PC-9 (cell line): ENCODE measurements at regions not wholly inside any gene's neighbourhood (a gene's known extent, or its start where the extent isn't known, plus 50 kb on each side); places are given as distances from the start of the nearest gene placed in this dataset.

Source experiments
- BruUV-seq: library from RNA; stranded (reverse); fragments of 400-500 nt; replicated peaks from 2 replicates; lab custom pipeline; 2021; lab: Mats Ljungman, UMichigan
- CTCF ChIA-PET: fragments of 300-600 bp; sonication (Branson Sonifier 250); formaldehyde crosslinking; loops from one replicate; lab custom pipeline; 2022; ENCODE audit warnings: antibody characterized with exemption; lab: Charles Lee
- POLR2A ChIA-PET: fragments of 300-600 bp; sonication (Branson Sonifier 250); formaldehyde crosslinking; loops from one replicate; lab custom pipeline; 2022; ENCODE audit warnings: antibody characterized with exemption; ENCODE audit not compliant: unreplicated experiment; lab: Charles Lee
- DNase-seq, 2 experiments: peaks; one replicate each; pipeline versions ENCODE4 v3.0.0 to v3.0.0-alpha.2; 2015 to 2022; ENCODE audit warnings: mixed read lengths in 1 of 2
- H2AFZ ChIP-seq: fragments of 200-600 bp; sonication (generic); 2 replicates; pipeline ENCODE4 v1.8.1; 2017; ENCODE audit warnings: antibody characterized with exemption
- H3F3A ChIP-seq: fragments of 200-600 bp; sonication (generic); 2 replicates; pipeline ENCODE4 v1.8.1; 2017; ENCODE audit warnings: antibody characterized with exemption, mild to moderate bottlenecking, low read depth; ENCODE audit not compliant: insufficient read depth
- H3K27ac ChIP-seq: fragments of 200-600 bp; sonication (generic); 2 replicates; pipeline ENCODE4 v1.6.1; 2016; ENCODE audit warnings: mixed run types
- H3K27me3 ChIP-seq: fragments of 200-600 bp; sonication (generic); 2 replicates; pipeline ENCODE4 v1.6.1; 2016; ENCODE audit warnings: low read depth, mixed run types; ENCODE audit not compliant: insufficient read depth
- H3K36me3 ChIP-seq: fragments of 200-600 bp; sonication (generic); 2 replicates; pipeline ENCODE4 v1.6.1; 2016; ENCODE audit warnings: low read depth, mixed run types
- H3K4me1 ChIP-seq: fragments of 200-600 bp; sonication (generic); replicated peaks from 2 replicates; pipeline ENCODE4 v1.6.1; 2016; ENCODE audit warnings: mixed run types; ENCODE audit not compliant: insufficient read depth
- H3K4me2 ChIP-seq: fragments of 200-600 bp; sonication (generic); 2 replicates; pipeline ENCODE4 v1.6.1; 2017; ENCODE audit warnings: mixed run types
- H3K4me3 ChIP-seq: fragments of 200-600 bp; sonication (generic); 2 replicates; pipeline ENCODE4 v1.6.1; 2016; ENCODE audit warnings: mixed run types
- H3K79me2 ChIP-seq: fragments of 200-600 bp; sonication (generic); 2 replicates; pipeline ENCODE4 v1.6.1; 2017; ENCODE audit warnings: low read depth, mixed run types
- H3K9me2 ChIP-seq: fragments of 200-600 bp; sonication (generic); 2 replicates; pipeline ENCODE4 v1.8.1; 2017; ENCODE audit warnings: mild to moderate bottlenecking; ENCODE audit not compliant: insufficient read depth
- H3K9me3 ChIP-seq: fragments of 200-600 bp; sonication (generic); 2 replicates; pipeline ENCODE4 v1.8.1; 2016; ENCODE audit warnings: low read depth; ENCODE audit not compliant: insufficient read depth
- H4K20me1 ChIP-seq: fragments of 200-600 bp; sonication (generic); 2 replicates; pipeline ENCODE4 v1.8.1; 2017; ENCODE audit not compliant: insufficient read depth
- EZH2 ChIP-seq: fragments of 200-600 bp; sonication (generic); IDR thresholded peaks from 2 replicates; pipeline ENCODE4 v1.8.0; 2017; ENCODE audit warnings: antibody characterized with exemption, low read depth
- intact Hi-C: fragments of 100-400 bp; cut with micrococcal nuclease; formaldehyde crosslinking; loops from one replicate; pipeline ENCODE4 v1.10.0; 2022; ENCODE audit not compliant: unreplicated experiment
- TF ChIP-seq, protein P1 (sequence below): fragments of 200-600 bp; sonication (generic); conservative IDR thresholded peaks from 2 replicates; pipeline ENCODE4 v1.6.1; 2017; ENCODE audit warnings: mixed run types, antibody characterized with exemption, mild to moderate bottlenecking, moderate library complexity

DNA sequence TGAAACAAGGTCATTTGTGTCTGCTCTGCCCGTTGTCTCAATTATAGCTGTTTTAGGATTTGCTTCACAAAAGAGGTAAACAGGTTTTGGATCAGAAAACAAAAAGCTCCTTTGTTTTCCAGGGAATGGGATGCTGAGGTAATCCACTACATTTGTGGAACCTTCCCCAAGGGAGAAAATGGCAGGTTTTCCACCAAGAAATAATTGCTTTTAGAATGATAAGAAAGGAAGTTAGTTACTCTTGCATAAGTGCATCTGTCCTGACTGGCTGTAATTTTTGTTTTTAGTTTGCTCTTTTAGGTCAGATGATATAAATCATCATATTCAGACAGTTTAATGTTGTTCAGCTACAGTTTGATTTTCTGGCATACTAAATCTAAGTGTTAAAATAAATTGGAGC is 198.5 kb upstream of the COL8A1 start:
- CTCF ChIA-PET = no interaction called here
- H3K27ac ChIP-seq = no peak overlapping the region
- intact Hi-C loops = no loop called here
- no peak for TF ChIP-seq EZH2
- TF ChIP-seq, protein P1, sequence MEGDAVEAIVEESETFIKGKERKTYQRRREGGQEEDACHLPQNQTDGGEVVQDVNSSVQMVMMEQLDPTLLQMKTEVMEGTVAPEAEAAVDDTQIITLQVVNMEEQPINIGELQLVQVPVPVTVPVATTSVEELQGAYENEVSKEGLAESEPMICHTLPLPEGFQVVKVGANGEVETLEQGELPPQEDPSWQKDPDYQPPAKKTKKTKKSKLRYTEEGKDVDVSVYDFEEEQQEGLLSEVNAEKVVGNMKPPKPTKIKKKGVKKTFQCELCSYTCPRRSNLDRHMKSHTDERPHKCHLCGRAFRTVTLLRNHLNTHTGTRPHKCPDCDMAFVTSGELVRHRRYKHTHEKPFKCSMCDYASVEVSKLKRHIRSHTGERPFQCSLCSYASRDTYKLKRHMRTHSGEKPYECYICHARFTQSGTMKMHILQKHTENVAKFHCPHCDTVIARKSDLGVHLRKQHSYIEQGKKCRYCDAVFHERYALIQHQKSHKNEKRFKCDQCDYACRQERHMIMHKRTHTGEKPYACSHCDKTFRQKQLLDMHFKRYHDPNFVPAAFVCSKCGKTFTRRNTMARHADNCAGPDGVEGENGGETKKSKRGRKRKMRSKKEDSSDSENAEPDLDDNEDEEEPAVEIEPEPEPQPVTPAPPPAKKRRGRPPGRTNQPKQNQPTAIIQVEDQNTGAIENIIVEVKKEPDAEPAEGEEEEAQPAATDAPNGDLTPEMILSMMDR = no peak
- no peaks in the 10 kb centered on the region for H3K36me3 ChIP-seq
- H3K4me3 ChIP-seq = no peak overlapping the region
- H3K4me2 ChIP-seq = no peak overlapping the region
- no peaks in the 10 kb centered on the region for H3K9me3 ChIP-seq
- no peak for DNase-seq
- H3K79me2 ChIP-seq = no peaks in the 10 kb centered on the region
- H3K4me1 ChIP-seq = no peaks in the 10 kb centered on the region
- H4K20me1 ChIP-seq = no peaks in the 10 kb centered on the region
- no TSS peak for BruUV-seq
- POLR2A ChIA-PET = no interaction called here
- H3K9me2 ChIP-seq = no peaks in the 10 kb centered on the region
- H2AFZ ChIP-seq = no peak overlapping the region
- H3F3A ChIP-seq = no peaks in the 10 kb centered on the region
- no peaks in the 10 kb centered on the region for H3K27me3 ChIP-seq

DNA sequence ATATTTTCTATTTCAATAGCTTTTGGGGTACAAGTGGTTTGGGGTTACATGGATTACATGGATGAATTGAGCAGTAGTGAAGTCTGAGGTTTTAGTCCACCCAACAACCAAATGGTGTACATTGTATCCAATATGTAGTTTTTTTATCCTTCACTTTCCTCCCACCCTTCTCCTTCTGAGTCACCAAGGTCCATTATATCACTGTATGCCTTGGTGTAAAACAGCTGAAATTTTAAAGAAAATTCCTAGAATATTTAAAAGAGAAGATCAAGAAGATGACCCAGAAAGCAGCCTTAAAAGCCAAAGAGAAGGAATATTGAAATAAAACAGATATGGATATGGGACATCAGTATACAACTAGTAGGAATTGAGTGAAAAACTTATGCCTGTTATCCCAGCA is 204.2 kb upstream of the COL8A1 start:
- no peak overlapping the region for H3K27ac ChIP-seq
- no peaks in the 10 kb centered on the region for H3K27me3 ChIP-seq
- no peak overlapping the region for H3K4me2 ChIP-seq
- H3K79me2 ChIP-seq = no peaks in the 10 kb centered on the region
- ChIA-PET POLR2A (no interaction called here), CTCF (no interaction called here)
- H3F3A ChIP-seq = no peaks in the 10 kb centered on the region
- H2AFZ ChIP-seq = no peak overlapping the region
- no peak overlapping the region for H3K4me3 ChIP-seq
- H3K9me2 ChIP-seq = no peaks in the 10 kb centered on the region
- no peaks in the 10 kb centered on the region for H3K36me3 ChIP-seq
- no peaks in the 10 kb centered on the region for H3K4me1 ChIP-seq
- H3K9me3 ChIP-seq = no peaks in the 10 kb centered on the region
- DNase-seq = no peak
- TF ChIP-seq, protein P1 = no peak
- no peak for TF ChIP-seq EZH2
- intact Hi-C loops = no loop called here
- no TSS peak for BruUV-seq
- no peaks in the 10 kb centered on the region for H4K20me1 ChIP-seq

DNA sequence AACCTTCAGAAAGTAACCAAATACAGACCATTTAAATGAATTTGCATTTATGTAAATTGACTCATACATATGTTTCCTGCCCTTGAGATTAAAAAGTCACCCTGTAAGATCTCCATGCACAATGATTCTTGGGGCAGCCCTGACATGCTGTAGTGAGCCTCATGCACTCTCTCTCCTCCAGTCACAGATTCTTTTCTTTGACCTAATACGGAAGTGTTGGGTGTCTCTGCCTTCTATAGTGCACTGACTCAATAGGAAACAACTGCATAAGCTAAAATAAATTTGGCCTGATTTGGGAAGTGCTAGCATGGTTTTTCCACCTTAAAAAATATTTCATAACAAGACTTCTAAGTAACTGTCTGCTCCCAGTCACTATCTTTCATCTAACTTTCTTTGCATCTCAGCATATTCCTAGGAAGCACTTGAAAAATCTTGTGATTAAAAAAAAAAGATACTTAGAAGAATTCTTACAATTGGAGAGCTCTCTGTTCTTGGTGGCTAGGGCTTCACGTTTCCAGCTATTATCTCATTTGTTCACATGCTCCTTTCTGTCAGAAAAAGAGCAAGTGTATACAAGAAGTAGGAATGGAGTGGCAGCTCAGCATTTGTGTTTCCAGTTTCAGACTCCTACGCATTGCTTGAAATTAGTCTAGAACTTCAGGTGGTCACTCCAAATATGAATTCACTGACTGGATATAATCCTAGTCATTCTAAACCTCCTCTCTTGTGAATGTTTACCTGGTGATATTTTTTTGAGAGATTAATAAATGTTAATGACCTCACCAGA is 207.9 kb upstream of the COL8A1 start:
- H3K9me3 ChIP-seq = no peaks in the 10 kb centered on the region
- TF ChIP-seq, protein P1 = no peak
- no peak for TF ChIP-seq EZH2
- H3K27ac ChIP-seq = no peak overlapping the region
- DNase-seq = no peak
- H3K4me2 ChIP-seq = no peak overlapping the region
- no TSS peak for BruUV-seq
- H3K9me2 ChIP-seq = no peaks in the 10 kb centered on the region
- H4K20me1 ChIP-seq = no peaks in the 10 kb centered on the region
- no peak overlapping the region for H3K4me3 ChIP-seq
- H3K36me3 ChIP-seq = no peaks in the 10 kb centered on the region
- CTCF ChIA-PET = no interaction called here
- POLR2A ChIA-PET = no interaction called here
- no peaks in the 10 kb centered on the region for H3K79me2 ChIP-seq
- no peaks in the 10 kb centered on the region for H3F3A ChIP-seq
- H2AFZ ChIP-seq = no peak overlapping the region
- intact Hi-C loops = no loop called here
- H3K4me1 ChIP-seq = no peaks in the 10 kb centered on the region
- H3K27me3 ChIP-seq = no peaks in the 10 kb centered on the region
